HG03575 (cell line): ENCODE measurements at regions not wholly inside any gene's neighbourhood (a gene's known extent, or its start where the extent isn't known, plus 50 kb on each side); places are given as distances from the start of the nearest gene placed in this dataset.
"Not testable (repeated sequence)": the region's sequence is repeated elsewhere in the genome, so short reads cannot be mapped to it uniquely, and the experiment has no call there.

Experiments
- ATAC-seq: cut with Tn5 transposase; IDR thresholded peaks from one replicate; pipeline ENCODE4 v1.9.1; 2021; ENCODE audit not compliant: unreplicated experiment, insufficient number of reproducible peaks, low FRiP score; ENCODE audit errors: extremely low read depth

DNA sequence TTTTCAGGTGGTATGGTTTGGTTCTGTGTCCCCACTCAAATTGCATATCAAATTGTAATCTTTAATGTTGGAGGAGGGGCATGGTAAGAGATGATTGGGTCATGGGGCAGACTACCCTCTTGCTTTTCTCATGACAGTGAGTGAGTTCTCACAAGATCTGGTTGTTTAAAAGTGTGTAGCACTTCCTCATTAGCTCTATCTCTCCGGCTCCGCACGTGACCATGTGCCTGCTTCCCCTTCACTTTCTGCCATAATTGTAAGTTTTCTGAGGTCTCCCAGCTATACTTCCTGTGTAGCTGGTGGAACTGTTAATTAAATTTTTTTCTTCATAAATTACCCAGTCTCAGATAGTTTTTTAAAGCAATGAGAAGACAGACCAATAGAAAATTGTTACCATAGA is 843.2 kb downstream of the AMY1C start:
- no peak for ATAC-seq

- no peak for ATAC-seq
Observed at GRCh38 chr1:104593413-104594187, 843.9 kb downstream of the AMY1C start.

DNA sequence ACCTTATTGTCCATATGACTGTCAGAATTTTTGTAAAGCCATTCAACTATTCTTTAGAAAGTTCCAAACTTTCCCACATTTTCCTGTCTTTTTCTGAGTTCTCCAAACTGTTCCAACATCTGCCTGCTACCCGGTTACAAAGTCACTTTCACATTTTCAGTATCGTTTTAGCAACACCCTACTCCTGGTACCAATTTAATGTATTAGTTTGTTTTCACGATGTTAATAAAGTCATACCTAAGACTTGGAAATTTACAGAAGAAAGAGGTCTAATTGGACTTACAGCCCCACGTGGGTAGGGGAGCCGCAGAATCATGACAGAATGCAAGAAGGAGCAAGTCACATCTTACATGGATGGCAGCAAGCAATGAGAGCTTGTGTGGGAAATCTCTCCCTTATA is 867.8 kb downstream of the AMY1C start:
- no peak for ATAC-seq

DNA sequence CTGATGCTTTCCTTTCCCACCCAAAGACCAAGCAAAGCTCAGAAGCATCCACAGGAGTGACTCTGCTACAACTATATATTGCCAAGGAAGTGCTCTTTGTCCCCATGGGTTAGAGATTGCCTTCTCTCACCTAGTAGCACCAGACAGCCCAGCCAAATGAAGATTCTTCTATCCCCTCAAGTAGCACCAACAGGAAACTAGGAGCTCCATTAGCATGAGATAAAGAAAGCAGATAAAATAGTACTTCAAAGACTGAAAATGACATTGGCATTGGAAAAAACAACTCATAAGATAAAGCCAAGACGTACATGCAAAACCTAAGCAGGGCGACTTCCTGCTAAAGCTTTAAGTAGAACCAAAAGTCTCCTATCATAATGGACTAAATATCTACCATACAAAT is 871.5 kb downstream of the AMY1C start:
- ATAC-seq: no peak

DNA sequence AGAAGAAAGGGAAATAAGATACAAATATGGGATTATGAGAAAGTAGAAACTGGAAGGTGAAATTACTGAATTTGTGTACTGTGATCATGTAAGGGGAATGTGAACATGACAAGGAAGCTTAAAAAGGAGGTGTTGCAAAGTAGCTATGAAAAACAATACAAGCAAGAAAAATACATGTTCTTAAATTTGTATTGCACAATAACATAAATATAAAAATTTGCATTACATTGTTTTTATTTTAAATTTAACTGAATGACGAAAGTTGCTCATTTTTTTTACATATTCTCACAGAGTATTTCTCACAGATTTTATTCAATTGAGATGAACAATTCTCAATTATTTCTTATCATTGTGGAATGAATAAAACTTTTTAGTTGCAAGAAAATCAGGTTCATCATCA is 874.8 kb downstream of the AMY1C start:
- ATAC-seq: no peak

GRCh38 chr1:104629589-104629988 is 879.9 kb downstream of the AMY1C start:
- no peak for ATAC-seq

- no peak for ATAC-seq
Observed at GRCh38 chr1:104630567-104631149, 881.0 kb downstream of the AMY1C start.

GRCh38 chr1:104636581-104636980 is 886.9 kb downstream of the AMY1C start:
- ATAC-seq: no peak

GRCh38 chr1:104646233-104646632 is 896.5 kb downstream of the AMY1C start:
- ATAC-seq: no peak

- ATAC-seq: no peak
Observed at GRCh38 chr1:104648269-104648691, 898.6 kb downstream of the AMY1C start.

DNA sequence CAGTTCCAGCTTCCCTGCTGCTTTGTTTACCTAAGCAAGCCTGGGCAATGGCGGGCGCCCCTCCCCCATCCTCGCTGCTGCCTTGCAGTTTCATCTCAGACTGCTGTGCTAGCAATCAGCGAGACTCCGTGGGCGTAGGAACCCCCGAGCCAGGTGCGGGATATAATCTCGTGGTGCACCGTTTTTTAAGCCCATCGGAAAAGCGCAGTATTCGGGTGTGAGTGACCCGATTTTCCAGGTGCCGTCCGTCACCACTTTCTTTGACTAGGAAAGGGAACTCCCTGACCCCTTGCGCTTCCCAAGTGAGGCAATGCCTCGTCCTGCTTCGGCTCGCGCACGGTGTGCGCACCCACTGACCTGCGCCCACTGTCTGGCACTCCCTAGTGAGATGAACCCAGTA is 914.7 kb downstream of the AMY1C start:
- not testable (repeated sequence) for ATAC-seq

GRCh38 chr1:104665300-104665699 is 915.6 kb downstream of the AMY1C start:
- ATAC-seq: no peak

DNA sequence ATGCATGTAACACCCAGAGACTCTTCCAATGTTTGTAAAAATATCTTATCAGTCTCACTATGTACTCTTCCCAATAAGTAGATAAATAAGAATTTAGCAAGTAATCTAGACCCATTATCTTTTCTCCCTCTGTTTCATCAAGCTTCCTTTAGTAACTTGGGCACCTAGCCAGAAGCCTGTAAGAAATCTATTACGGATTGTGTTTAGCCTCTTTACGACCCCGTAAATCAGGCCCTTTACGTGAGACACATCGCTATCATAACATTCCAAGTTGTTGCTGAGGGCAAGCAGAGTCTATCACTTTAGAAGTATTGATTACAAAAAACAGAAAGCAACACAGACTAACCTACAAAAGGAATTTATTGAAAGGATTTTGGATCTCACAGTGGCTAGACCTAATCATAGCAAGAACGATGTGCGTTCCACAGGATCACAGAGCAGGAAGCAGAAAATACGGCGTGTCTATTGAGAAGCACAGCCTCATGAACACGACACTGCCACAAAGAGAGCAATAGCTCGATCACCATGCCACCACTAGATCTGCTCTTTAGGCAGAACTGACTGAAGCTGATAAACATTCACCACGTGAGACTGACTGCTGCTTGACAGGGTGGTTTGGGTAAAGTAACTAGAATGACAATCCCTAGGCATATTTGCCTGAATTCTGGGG is 922.1 kb downstream of the AMY1C start:
- ATAC-seq: no peak

DNA sequence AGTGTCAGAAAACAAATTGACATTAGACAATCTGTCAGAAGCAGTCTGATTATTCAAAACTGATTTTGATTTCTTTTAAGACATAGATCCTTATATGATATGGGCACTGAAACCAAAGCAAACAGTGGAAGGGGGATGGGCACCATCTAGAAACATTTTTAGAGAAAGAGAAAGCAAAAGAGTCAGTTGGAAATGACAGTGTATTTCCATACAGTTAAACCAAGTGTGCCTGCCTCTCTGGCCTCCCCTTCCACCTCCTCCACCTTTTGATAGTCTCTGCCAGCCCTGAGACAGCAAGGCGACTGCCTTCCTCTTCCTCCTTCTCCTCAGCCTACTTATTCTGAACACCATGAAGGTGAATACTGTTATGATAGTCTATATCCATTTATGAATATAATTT is 949.7 kb downstream of the AMY1C start:
- no peak for ATAC-seq

- no peak for ATAC-seq
Observed at GRCh38 chr1:104702731-104703130, 953.0 kb downstream of the AMY1C start.

GRCh38 chr1:104706631-104707147 is 957.0 kb downstream of the AMY1C start:
- ATAC-seq: no peak

DNA sequence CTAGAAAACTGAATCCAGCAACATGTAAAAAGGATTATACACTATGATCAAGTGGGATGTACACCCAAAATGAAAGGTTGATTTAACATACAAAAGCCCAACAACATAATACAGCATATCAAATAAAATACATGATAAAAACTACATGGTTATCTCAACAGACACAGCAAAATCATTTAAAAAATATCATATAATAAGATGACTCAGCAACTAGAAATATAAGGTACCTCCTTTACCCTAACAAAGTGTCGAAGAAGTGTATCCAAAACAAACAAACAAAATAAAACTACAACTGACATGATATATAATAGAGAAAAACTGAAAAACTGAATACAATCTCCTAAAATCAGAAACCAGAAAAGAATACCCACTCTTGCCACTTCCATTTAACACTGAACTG is 969.1 kb downstream of the AMY1C start:
- no peak for ATAC-seq

GRCh38 chr1:104720741-104721140 is 971.0 kb downstream of the AMY1C start:
- ATAC-seq: no peak

DNA sequence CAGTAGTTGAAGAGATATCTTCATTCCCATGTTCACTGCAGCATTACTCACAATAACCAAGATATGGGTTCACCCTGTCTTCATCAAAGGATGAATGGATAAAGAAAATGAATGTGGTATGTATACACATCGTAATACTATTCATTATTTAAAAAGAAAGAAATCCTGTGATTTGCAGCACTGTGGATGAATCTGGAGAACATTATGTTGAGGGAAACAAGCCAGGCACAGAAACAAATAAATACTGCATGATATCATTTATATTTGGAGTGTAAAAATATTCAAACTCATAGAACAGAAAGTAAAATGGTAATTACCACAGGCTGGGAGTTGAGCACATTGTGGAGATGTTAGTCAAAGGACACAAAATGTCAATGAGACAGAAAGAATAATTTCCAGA is 977.2 kb downstream of the AMY1C start:
- no peak for ATAC-seq

- no peak for ATAC-seq
Observed at GRCh38 chr1:104733866-104734265, 984.2 kb downstream of the AMY1C start.
